H9 (cell line): ENCODE measurements at regions not wholly inside any gene's neighbourhood (a gene's known extent, or its start where the extent isn't known, plus 50 kb on each side); places are given as distances from the start of the nearest gene placed in this dataset.

ENCODE experiments used
- DNase-seq: peaks from one replicate; pipeline ENCODE4 v3.0.0-alpha.2; 2017
- H2AFZ ChIP-seq: one replicate; pipeline ENCODE4 v1.6.1; 2013; ENCODE audit warnings: mild to moderate bottlenecking, low read length, control low read depth, moderate library complexity
- H2AK5ac ChIP-seq: 2 replicates; pipeline ENCODE4 v1.6.1; 2013; ENCODE audit warnings: low read length, control low read depth, mixed read lengths; ENCODE audit not compliant: insufficient read length
- H2BK120ac ChIP-seq: one replicate; pipeline ENCODE4 v1.6.1; 2013; ENCODE audit warnings: low read depth, mild to moderate bottlenecking, low read length, control low read depth, inconsistent platforms; ENCODE audit not compliant: poor library complexity, severe bottlenecking
- H2BK12ac ChIP-seq: 2 replicates; pipeline ENCODE4 v1.6.1; 2013; ENCODE audit warnings: low read length, control low read depth, mixed read lengths, low read depth; ENCODE audit not compliant: insufficient read length
- H2BK15ac ChIP-seq: 2 replicates; pipeline ENCODE4 v1.6.1; 2013; ENCODE audit warnings: low read depth, low read length, control low read depth
- H2BK20ac ChIP-seq: one replicate; pipeline ENCODE4 v1.6.1; 2013; ENCODE audit warnings: low read depth, mild to moderate bottlenecking, low read length, control low read depth, inconsistent platforms; ENCODE audit not compliant: poor library complexity, severe bottlenecking
- H2BK5ac ChIP-seq: 2 replicates; pipeline ENCODE4 v1.6.1; 2013; ENCODE audit warnings: low read length, control low read depth, mixed read lengths; ENCODE audit not compliant: insufficient read length
- H3K14ac ChIP-seq: 2 replicates; pipeline ENCODE4 v1.6.1; 2013; ENCODE audit warnings: low read length, control low read depth; ENCODE audit not compliant: insufficient read depth
- H3K18ac ChIP-seq: 2 replicates; pipeline ENCODE4 v1.6.1; 2013; ENCODE audit warnings: low read depth, mild to moderate bottlenecking, mixed read lengths, low read length, control low read depth; ENCODE audit not compliant: insufficient read length
- H3K23ac ChIP-seq: 2 replicates; pipeline ENCODE4 v1.6.1; 2013; ENCODE audit warnings: low read length, control low read depth, mixed read lengths, low read depth; ENCODE audit not compliant: insufficient read length
- H3K23me2 ChIP-seq: 2 replicates; pipeline ENCODE4 v1.6.1; 2013; ENCODE audit warnings: low read depth, mild to moderate bottlenecking, mixed read lengths, low read length, control low read depth; ENCODE audit not compliant: insufficient read length, poor library complexity, severe bottlenecking
- H3K27ac ChIP-seq: 2 replicates; pipeline ENCODE4 v1.5.1; 2013; ENCODE audit warnings: low read length, control low read depth, mixed read lengths, low read depth; ENCODE audit not compliant: insufficient read length
- H3K27me3 ChIP-seq: 2 replicates; pipeline ENCODE4 v1.6.1; 2013; ENCODE audit warnings: low read length, control low read depth, inconsistent platforms; ENCODE audit not compliant: insufficient read depth
- H3K4ac ChIP-seq: 2 replicates; pipeline ENCODE4 v1.6.1; 2013; ENCODE audit warnings: low read depth, mild to moderate bottlenecking, control low read depth, inconsistent platforms, low read length, moderate library complexity
- H3K4me1 ChIP-seq: 2 replicates; pipeline ENCODE4 v1.6.1; 2013; ENCODE audit warnings: low read length, control low read depth, inconsistent platforms; ENCODE audit not compliant: insufficient read depth
- H3K4me2 ChIP-seq: 2 replicates; pipeline ENCODE4 v1.6.1; 2013; ENCODE audit warnings: low read length, control low read depth, mixed read lengths; ENCODE audit not compliant: insufficient read length, insufficient read depth
- H3K56ac ChIP-seq: 2 replicates; pipeline ENCODE4 v1.6.1; 2013; ENCODE audit warnings: low read depth, mild to moderate bottlenecking, mixed read lengths, low read length, control low read depth; ENCODE audit not compliant: insufficient read length
- H3K79me1 ChIP-seq: 2 replicates; pipeline ENCODE4 v1.6.1; 2013; ENCODE audit warnings: low read depth, mild to moderate bottlenecking, moderate library complexity, low read length, control low read depth, inconsistent platforms; ENCODE audit not compliant: insufficient read depth, poor library complexity, severe bottlenecking
- H3K79me2 ChIP-seq: 2 replicates; pipeline ENCODE4 v1.6.1; 2013; ENCODE audit warnings: low read length, control low read depth, inconsistent platforms; ENCODE audit not compliant: insufficient read depth
- H3K9ac ChIP-seq: 2 replicates; pipeline ENCODE4 v1.6.1; 2013; ENCODE audit warnings: low read length, control low read depth, mixed read lengths; ENCODE audit not compliant: insufficient read length; ENCODE audit errors: extremely low read depth
- H3K9me3 ChIP-seq: one replicate; pipeline ENCODE4 v1.6.1; 2013; ENCODE audit warnings: low read depth, low read length, inconsistent platforms; ENCODE audit not compliant: control insufficient read depth
- H3T11ph ChIP-seq: one replicate; pipeline ENCODE4 v1.6.1; 2013; ENCODE audit warnings: mild to moderate bottlenecking, low read length, control low read depth, inconsistent platforms
- H4K20me1 ChIP-seq: one replicate; pipeline ENCODE4 v1.6.1; 2013; ENCODE audit not compliant: control insufficient read depth, insufficient read length, insufficient read depth
- H4K5ac ChIP-seq: 2 replicates; pipeline ENCODE4 v1.6.1; 2013; ENCODE audit warnings: low read depth, mild to moderate bottlenecking, mixed read lengths, low read length, control low read depth; ENCODE audit not compliant: insufficient read length
- H4K8ac ChIP-seq: replicated peaks from 2 replicates; pipeline ENCODE4 v1.6.1; 2013; ENCODE audit warnings: low read length, control low read depth, mixed read lengths, low read depth; ENCODE audit not compliant: insufficient read length
- H4K91ac ChIP-seq: 2 replicates; pipeline ENCODE4 v1.6.1; 2013; ENCODE audit warnings: low read depth, mild to moderate bottlenecking, moderate library complexity, mixed read lengths, low read length, control low read depth; ENCODE audit not compliant: insufficient read length
- H3K27ac Mint-ChIP-seq, 3 experiments: 2 replicates in 2 of 3; 3 replicates in 1 of 3; pipeline ENCODE4 v1.8.0; 2020 to 2021; ENCODE audit warnings: mixed read lengths in 3 of 3, mild to moderate bottlenecking in 1 of 3, moderate library complexity in 1 of 3
- H3K27me3 Mint-ChIP-seq: 2 replicates; pipeline ENCODE4 v1.8.0; 2021; ENCODE audit warnings: low read depth, mild to moderate bottlenecking, moderate library complexity, mixed read lengths
- H3K36me3 Mint-ChIP-seq, 3 experiments: 2 replicates in 2 of 3; 3 replicates in 1 of 3; pipeline ENCODE4 v1.8.0; 2020 to 2021; ENCODE audit warnings: low read depth in 3 of 3, mixed read lengths in 3 of 3; ENCODE audit not compliant: insufficient read depth in 1 of 3
- H3K4me1 Mint-ChIP-seq, 2 experiments: 2 replicates each; pipeline ENCODE4 v1.8.0; 2020; ENCODE audit warnings: mixed read lengths in 2 of 2
- H3K4me3 Mint-ChIP-seq, 2 experiments: 2 replicates in 1 of 2; 3 replicates in 1 of 2; pipeline ENCODE4 v1.8.0; 2020 to 2021; ENCODE audit warnings: mild to moderate bottlenecking in 2 of 2, mixed read lengths in 2 of 2, moderate library complexity in 1 of 2
- H3K9me3 Mint-ChIP-seq, 2 experiments: 2 replicates in 1 of 2; 3 replicates in 1 of 2; pipeline ENCODE4 v1.8.0; 2020; ENCODE audit warnings: mild to moderate bottlenecking in 2 of 2, mixed read lengths in 2 of 2, moderate library complexity in 1 of 2
- WGBS: extraction: QIAGEN DNeasy Blood & Tissue Kit; methylation state at CpG from one replicate; pipeline ENCODE4 v1.1.7; 2013; ENCODE audit warnings: missing lambda C conversion rate, low lambda C conversion rate, mixed read lengths; ENCODE audit not compliant: insufficient read length; ENCODE audit errors: extremely low coverage; 5-methylcytosine and 5-hydroxymethylcytosine counted together
- TF ChIP-seq, protein P1 (sequence below): fragments of 200-600 bp; sonication (generic); conservative IDR thresholded peaks from 3 replicates; pipeline ENCODE4 v1.8.0; 2021; ENCODE audit warnings: antibody characterized with exemption, mild to moderate bottlenecking

DNA sequence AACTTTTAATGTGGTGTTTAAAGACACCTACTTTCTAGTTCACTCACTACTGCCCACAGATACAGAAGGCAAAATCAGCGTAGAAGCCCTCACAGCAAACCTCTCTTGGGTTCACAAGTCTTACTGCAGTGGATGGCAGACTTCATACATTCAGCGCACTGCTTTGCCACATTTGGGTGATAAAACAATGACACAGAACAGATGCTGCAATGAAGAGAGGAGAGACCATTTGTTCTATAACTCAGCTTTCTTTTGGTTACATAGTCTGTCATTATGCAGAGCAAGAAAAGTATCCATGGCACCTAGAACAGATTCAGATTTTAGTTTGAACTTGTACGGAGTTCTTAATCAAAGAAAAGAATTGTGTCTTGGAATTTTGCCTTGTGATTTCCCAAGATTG, 459.0 kb downstream of the BCAT1 start:
- no peaks in the 10 kb centered on the region for H3K27me3 Mint-ChIP-seq
- Histone ChIP-seq H3K4me1 (no peaks in the 10 kb centered on the region), H2BK12ac (no peak overlapping the region), H3K79me1 (no peaks in the 10 kb centered on the region), H3K4ac (no peak overlapping the region), H2AK5ac (no peak overlapping the region), H3T11ph (no peak overlapping the region), H3K14ac (no peak overlapping the region), H2AFZ (no peak overlapping the region), H3K27me3 (no peaks in the 10 kb centered on the region), H4K91ac (no peak overlapping the region), H3K56ac (no peak overlapping the region), H3K79me2 (no peaks in the 10 kb centered on the region), H4K5ac (no peak overlapping the region), H2BK120ac (no peak overlapping the region), H4K8ac (no peak overlapping the region), H3K23ac (no peak overlapping the region), H2BK5ac (no peak overlapping the region), H3K9me3 (no peaks in the 10 kb centered on the region), H3K4me2 (no peak overlapping the region), H4K20me1 (peaks cover 2% of the 10 kb centered on the region), H3K9ac (no peak overlapping the region), H2BK20ac (no peak overlapping the region), H3K23me2 (no peaks in the 10 kb centered on the region), H3K18ac (no peak overlapping the region), H2BK15ac (no peak overlapping the region), H3K27ac (no peak overlapping the region)
- no CpG with 5 or more reads among the region's 3 CpGs for WGBS
- no peaks in the 10 kb centered on the region for H3K36me3 Mint-ChIP-seq
- H3K27ac Mint-ChIP-seq, result no peak overlapping the region
- TF ChIP-seq, protein P1, sequence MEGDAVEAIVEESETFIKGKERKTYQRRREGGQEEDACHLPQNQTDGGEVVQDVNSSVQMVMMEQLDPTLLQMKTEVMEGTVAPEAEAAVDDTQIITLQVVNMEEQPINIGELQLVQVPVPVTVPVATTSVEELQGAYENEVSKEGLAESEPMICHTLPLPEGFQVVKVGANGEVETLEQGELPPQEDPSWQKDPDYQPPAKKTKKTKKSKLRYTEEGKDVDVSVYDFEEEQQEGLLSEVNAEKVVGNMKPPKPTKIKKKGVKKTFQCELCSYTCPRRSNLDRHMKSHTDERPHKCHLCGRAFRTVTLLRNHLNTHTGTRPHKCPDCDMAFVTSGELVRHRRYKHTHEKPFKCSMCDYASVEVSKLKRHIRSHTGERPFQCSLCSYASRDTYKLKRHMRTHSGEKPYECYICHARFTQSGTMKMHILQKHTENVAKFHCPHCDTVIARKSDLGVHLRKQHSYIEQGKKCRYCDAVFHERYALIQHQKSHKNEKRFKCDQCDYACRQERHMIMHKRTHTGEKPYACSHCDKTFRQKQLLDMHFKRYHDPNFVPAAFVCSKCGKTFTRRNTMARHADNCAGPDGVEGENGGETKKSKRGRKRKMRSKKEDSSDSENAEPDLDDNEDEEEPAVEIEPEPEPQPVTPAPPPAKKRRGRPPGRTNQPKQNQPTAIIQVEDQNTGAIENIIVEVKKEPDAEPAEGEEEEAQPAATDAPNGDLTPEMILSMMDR, result no peak
- no peak overlapping the region for H3K4me3 Mint-ChIP-seq
- no peak for DNase-seq
- no peaks in the 10 kb centered on the region for H3K9me3 Mint-ChIP-seq
- H3K4me1 Mint-ChIP-seq, result peaks cover 0 to 4% of the 10 kb centered on the region in 2 experiments; a peak in 1 of 4 replicates
